GM19452 (cell line): ENCODE measurements at regions not wholly inside any gene's neighbourhood (a gene's known extent, or its start where the extent isn't known, plus 50 kb on each side); places are given as distances from the start of the nearest gene placed in this dataset.
"Not testable (repeated sequence)": the region's sequence is repeated elsewhere in the genome, so short reads cannot be mapped to it uniquely, and the experiment has no call there.

Experiments
- ATAC-seq: cut with Tn5 transposase; IDR thresholded peaks from one replicate; pipeline ENCODE4 v1.9.1; 2021; ENCODE audit not compliant: unreplicated experiment

GRCh38 chr1:219434923-219435297 lies 178.0 kb downstream of the ZC3H11B start:
- ATAC-seq = no peak

GRCh38 chr1:219434285-219434922 lies 178.5 kb downstream of the ZC3H11B start:
- ATAC-seq = no peak

- ATAC-seq = no peak
Observed at GRCh38 chr1:219433496-219434131, 179.3 kb downstream of the ZC3H11B start.

GRCh38 chr1:219433001-219433400 lies 179.9 kb downstream of the ZC3H11B start:
- ATAC-seq = no peak

GRCh38 chr1:219432191-219432606 lies 180.7 kb downstream of the ZC3H11B start:
- no peak for ATAC-seq

- no peak for ATAC-seq
Observed at GRCh38 chr1:219430419-219430818, 182.5 kb downstream of the ZC3H11B start.

GRCh38 chr1:219428651-219429050 lies 184.3 kb downstream of the ZC3H11B start:
- ATAC-seq = no peak

GRCh38 chr1:219427989-219428388 lies 184.9 kb downstream of the ZC3H11B start:
- no peak for ATAC-seq

- no peak for ATAC-seq
Observed at GRCh38 chr1:219427403-219427802, 185.5 kb downstream of the ZC3H11B start.

GRCh38 chr1:219422811-219423598 lies 189.9 kb downstream of the ZC3H11B start:
- no peak for ATAC-seq

GRCh38 chr1:219420913-219421312 lies 192.0 kb downstream of the ZC3H11B start:
- no peak for ATAC-seq

- ATAC-seq = no peak
Observed at GRCh38 chr1:219419860-219420259, 193.0 kb downstream of the ZC3H11B start.

GRCh38 chr1:219419065-219419464 lies 193.8 kb downstream of the ZC3H11B start:
- ATAC-seq = no peak

- no peak for ATAC-seq
Observed at GRCh38 chr1:219417610-219418009, 195.3 kb downstream of the ZC3H11B start.

GRCh38 chr1:219416598-219417238 lies 196.2 kb downstream of the ZC3H11B start:
- ATAC-seq = peak; percentile 96

GRCh38 chr1:219415915-219416314 lies 197.0 kb downstream of the ZC3H11B start:
- ATAC-seq = no peak

GRCh38 chr1:219415433-219415832 lies 197.5 kb downstream of the ZC3H11B start:
- no peak for ATAC-seq

- ATAC-seq = no peak
Observed at GRCh38 chr1:219414250-219414649, 198.7 kb downstream of the ZC3H11B start.

- no peak for ATAC-seq
Observed at GRCh38 chr1:219413536-219413935, 199.4 kb downstream of the ZC3H11B start.

- ATAC-seq = no peak
Observed at GRCh38 chr1:219412772-219413171, 200.1 kb downstream of the ZC3H11B start.

- ATAC-seq = not testable (repeated sequence)
Observed at GRCh38 chr1:219410721-219411120, 202.2 kb downstream of the ZC3H11B start.
